ENCODE measurements at regions not wholly inside any gene's neighbourhood (a gene's known extent, or its start where the extent isn't known, plus 50 kb on each side); places are given as distances from the start of the nearest gene placed in this dataset.
"Not testable (repeated sequence)": the region's sequence is repeated elsewhere in the genome, so short reads cannot be mapped to it uniquely, and the experiment has no call there.

- no peak overlapping the region for H3K4me3 ChIP-seq (ENCODE audit: low read length)
- TF ChIP-seq CTCF (IDR thresholded peaks at IDR 0.05; ENCODE audit: insufficient read depth, low read depth, low read length, missing control alignments) = no peak
- no peak for DNase-seq (ENCODE audit: low read depth)
These were observed 60.4 kb upstream of the DMRTB1 start for GRCh38 chr1:53398576-53399365.

- H3K4me3 ChIP-seq (ENCODE audit: low read length); DNase-seq (ENCODE audit: low read depth): not testable (repeated sequence)
These were observed 59.6 kb upstream of the DMRTB1 start for GRCh38 chr1:53399370-53400133.

GRCh38 chr1:53400761-53401674, 58.2 kb upstream of the DMRTB1 start:
- DNase-seq (ENCODE audit: low read depth) = peak; percentile 16
- no peak overlapping the region for H3K4me3 ChIP-seq (ENCODE audit: low read length)
- no peak for TF ChIP-seq CTCF (IDR thresholded peaks at IDR 0.05; ENCODE audit: insufficient read depth, low read depth, low read length, missing control alignments)

GRCh38 chr1:53401813-53402745, 57.1 kb upstream of the DMRTB1 start:
- no peak for TF ChIP-seq CTCF (IDR thresholded peaks at IDR 0.05; ENCODE audit: insufficient read depth, low read depth, low read length, missing control alignments)
- no peak overlapping the region for H3K4me3 ChIP-seq (ENCODE audit: low read length)
- no peak for DNase-seq (ENCODE audit: low read depth)

GRCh38 chr1:53402891-53403655, 56.1 kb upstream of the DMRTB1 start:
- H3K4me3 ChIP-seq (ENCODE audit: low read length) = no peak overlapping the region
- DNase-seq (ENCODE audit: low read depth) = no peak
- TF ChIP-seq CTCF (IDR thresholded peaks at IDR 0.05; ENCODE audit: insufficient read depth, low read depth, low read length, missing control alignments) = no peak

GRCh38 chr1:53405737-53406136, 53.5 kb upstream of the DMRTB1 start:
- TF ChIP-seq CTCF (IDR thresholded peaks at IDR 0.05; ENCODE audit: insufficient read depth, low read depth, low read length, missing control alignments) = no peak
- H3K4me3 ChIP-seq (ENCODE audit: low read length) = no peak overlapping the region
- DNase-seq (ENCODE audit: low read depth) = no peak

Data from epithelial cell of esophagus (primary cell).